CD4-positive, alpha-beta T cell treated with Interleukin-1 beta for 1 hour (primary cell): ENCODE measurements at regions not wholly inside any gene's neighbourhood (a gene's known extent, or its start where the extent isn't known, plus 50 kb on each side); places are given as distances from the start of the nearest gene placed in this dataset.

Experiments
- DNase-seq, 2 donors: peaks; one replicate each; pipeline ENCODE4 v3.0.0-alpha.2; 2020 to 2022

DNA sequence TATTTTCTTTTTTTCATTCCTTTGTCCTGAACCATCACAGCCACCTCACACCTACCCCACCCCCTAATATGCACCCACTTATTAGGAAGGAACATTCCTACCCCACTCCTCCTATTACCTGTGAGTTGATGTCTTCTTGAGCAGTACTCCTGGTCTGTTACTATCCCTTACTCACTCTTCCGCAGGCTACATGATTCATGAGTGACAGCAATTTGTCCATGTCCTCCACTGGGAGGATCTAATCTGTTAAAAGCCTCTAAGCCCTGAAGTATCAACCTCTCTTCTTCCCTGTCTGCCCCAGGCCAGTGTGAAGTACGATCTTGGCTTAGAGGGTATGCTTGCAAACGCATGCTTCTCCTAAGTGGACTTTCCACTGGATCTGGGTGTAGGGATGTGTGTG lies 75.6 kb upstream of the RFX8 start:
- DNase-seq, result no peak

DNA sequence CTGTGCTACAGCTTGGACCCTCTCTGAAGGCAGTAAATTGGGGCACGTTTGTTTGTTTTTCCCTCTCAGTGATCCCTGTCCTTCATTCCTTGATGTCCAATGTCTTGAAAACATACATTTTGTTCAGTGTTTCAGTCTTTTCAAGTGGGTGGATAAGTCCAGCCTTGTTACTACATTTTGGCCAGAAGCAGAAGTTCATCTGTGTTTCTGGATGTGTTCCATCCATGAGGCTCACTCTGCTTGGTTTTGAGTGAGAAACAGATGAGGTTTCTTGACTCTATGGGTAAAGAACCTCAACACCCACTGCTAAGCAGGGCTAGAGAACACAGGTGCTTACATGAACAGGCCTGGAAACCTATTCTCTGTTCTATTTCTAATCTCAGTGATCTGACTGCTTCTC lies 74.5 kb upstream of the RFX8 start:
- DNase-seq, result no peak

GRCh38 chr2:101546376-101547058 lies 71.6 kb upstream of the RFX8 start:
- DNase-seq, result no peak

- DNase-seq, result no peak
These were observed 71.0 kb upstream of the RFX8 start for GRCh38 chr2:101545950-101546349.

DNA sequence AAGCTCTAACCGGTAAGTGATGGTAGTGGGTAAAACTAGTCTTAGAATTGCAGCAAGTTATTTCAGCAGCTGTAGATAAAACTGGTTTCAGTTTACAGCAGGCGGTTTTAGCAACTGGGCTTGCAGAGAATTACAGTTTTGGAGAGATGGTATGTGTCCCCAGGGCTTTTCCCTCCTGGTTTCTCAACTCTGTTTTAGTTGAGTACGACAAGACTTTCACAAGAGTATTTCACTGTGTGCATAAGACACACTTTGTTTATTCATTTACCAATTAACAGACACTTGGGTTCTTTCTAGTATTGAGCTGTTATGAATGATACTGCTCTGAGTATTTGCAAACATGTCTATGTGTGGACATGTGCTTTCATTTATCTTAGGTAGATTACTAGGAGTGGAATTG lies 65.6 kb upstream of the RFX8 start:
- DNase-seq, result no peak

DNA sequence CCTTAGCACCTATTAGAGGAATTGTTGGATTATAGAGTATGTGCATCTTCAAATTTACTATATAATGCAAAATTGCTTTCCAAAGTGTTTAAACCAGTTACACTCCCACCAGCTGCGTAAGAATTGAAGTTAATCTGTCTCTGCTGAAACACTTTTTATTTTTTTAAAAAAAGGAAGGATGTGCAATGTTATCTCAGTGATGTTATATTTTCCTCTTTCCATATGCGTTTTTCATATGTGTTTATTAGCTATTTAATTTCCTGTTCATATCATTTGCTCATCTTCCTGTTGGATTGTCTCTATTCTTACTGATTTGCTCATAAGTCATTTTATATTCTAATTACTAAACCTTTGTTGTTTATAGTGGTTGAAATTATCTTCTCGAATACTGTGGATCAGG lies 63.2 kb upstream of the RFX8 start:
- DNase-seq, result no peak

- DNase-seq, result peak in 1 of 2 donors; percentile 63
These were observed 59.3 kb upstream of the RFX8 start for GRCh38 chr2:101534149-101534611.

- no peak for DNase-seq
These were observed 58.7 kb upstream of the RFX8 start for GRCh38 chr2:101533561-101534148.

DNA sequence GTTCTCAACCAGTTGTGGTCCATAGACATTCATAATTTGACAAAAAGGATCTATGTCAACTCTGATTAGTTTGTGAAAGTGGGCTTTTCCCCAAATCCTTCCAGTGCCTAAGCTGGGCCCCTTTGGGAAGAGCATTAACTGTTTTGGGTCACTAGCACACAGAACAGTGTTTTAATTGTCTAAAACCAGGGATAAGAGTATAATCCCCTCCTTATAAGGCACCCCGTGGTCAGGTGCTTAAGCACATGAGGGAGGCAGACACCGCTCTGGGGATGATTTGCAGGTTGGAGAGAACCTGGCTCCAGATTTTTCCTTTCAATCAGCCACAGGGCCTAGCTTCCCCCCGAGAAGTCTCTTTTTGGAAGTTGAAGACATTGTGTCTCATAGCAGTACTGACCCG lies 53.6 kb upstream of the RFX8 start:
- no peak for DNase-seq

DNA sequence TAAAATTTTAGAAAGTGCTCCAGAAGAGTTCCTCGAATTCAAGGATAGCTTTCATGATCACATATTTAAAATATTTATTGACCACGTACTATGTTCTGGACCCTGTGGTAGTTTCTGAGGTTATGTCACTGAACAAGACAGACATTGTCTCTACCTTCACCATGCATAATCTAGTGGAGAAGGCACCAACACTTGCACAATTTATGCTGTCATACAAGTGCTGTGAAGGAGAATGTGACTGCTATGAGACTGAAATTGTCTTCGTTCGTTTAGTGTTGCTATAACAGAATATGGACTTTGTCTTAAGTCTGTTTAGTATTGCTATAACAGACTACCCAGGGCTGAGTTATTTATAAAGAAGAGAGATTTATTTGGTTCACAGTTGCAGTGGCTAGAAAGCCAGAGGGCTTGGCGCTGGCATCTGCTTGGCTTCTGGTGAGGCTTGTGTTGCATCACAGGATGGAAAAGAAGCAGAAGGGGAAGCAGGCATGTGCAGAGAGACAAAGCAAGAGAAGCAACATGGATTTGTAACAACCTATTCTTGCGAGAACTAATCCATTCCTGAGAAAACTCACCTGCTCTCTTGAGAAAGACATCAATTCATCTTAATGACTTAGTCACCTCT lies 50.0 kb upstream of the RFX8 start:
- peak in 1 of 2 donors; percentile 20 for DNase-seq
